Dermis blood vessel endothelial cell (primary cell): ENCODE measurements at regions not wholly inside any gene's neighbourhood (a gene's known extent, or its start where the extent isn't known, plus 50 kb on each side); places are given as distances from the start of the nearest gene placed in this dataset.
A peak's percentile ranks its signal among the peaks of the same experiment; 100 is the strongest.
"Not testable (repeated sequence)": the region's sequence is repeated elsewhere in the genome, so short reads cannot be mapped to it uniquely, and the experiment has no call there.

Source experiments
- DNase-seq: peaks from one replicate; pipeline ENCODE4 v3.0.0; 2010

GRCh38 chr5:142405023-142405422, 80.2 kb upstream of the SPRY4 start:
- DNase-seq: no peak

- DNase-seq: no peak
Observed at GRCh38 chr5:142404046-142404477, 79.2 kb upstream of the SPRY4 start.

DNA sequence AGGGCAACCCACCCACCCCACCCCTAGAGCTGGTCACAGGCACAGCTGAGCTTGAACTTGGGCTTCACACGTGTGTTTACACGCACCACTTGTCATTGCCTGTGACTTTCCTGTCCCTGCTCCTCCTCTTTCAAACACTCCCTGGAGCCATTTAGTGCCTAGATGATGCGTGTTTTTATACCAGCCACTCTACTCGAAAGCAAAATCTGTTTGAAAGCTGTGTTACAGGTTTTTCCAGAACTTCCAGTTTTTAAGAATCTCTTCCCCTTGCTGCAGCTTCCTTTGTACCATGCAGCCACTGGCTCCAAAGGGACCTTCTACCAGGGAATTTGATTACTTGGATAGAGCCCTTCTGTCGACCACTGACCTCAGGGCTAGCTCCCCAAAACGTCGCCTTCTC, 78.8 kb upstream of the SPRY4 start:
- no peak for DNase-seq

GRCh38 chr5:142402752-142403318, 78.0 kb upstream of the SPRY4 start:
- DNase-seq: no peak

GRCh38 chr5:142400415-142400814, 75.6 kb upstream of the SPRY4 start:
- DNase-seq: no peak

DNA sequence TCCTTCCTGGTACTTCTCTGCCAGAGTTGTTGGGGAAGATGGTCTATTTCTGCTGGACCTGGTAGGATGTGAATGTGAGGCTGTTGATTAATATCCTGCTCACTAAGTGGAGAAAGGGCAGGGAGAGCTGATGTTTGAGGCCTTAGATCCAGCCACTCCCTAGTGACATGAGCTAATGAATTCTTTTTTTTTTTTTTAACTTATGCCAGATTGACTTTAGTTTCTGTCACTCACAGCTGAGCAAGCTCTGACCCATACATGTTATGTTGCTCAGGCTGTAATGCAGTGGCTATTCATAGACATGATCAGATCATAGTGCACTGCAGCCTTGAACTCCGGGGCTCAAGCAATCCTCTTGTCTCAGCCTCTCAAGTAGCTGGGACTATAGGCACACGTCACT, 75.1 kb upstream of the SPRY4 start:
- DNase-seq: peak; percentile 30

DNA sequence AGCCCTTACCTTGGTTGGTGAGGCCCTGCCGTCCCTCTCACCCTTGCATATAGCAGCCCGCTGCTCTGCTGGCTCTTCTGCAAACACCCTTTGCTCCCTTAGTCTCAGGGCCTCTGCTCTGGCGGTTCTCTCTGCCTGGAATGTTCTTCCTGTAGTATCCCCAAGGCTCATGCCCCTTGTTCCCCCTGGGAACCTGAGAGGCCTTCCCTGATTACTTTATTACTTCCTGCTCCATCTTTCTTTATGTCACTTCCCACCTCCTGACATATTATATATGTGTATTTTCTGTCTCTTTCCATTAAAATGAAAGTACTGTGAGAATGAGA, 73.9 kb upstream of the SPRY4 start:
- DNase-seq: no peak

DNA sequence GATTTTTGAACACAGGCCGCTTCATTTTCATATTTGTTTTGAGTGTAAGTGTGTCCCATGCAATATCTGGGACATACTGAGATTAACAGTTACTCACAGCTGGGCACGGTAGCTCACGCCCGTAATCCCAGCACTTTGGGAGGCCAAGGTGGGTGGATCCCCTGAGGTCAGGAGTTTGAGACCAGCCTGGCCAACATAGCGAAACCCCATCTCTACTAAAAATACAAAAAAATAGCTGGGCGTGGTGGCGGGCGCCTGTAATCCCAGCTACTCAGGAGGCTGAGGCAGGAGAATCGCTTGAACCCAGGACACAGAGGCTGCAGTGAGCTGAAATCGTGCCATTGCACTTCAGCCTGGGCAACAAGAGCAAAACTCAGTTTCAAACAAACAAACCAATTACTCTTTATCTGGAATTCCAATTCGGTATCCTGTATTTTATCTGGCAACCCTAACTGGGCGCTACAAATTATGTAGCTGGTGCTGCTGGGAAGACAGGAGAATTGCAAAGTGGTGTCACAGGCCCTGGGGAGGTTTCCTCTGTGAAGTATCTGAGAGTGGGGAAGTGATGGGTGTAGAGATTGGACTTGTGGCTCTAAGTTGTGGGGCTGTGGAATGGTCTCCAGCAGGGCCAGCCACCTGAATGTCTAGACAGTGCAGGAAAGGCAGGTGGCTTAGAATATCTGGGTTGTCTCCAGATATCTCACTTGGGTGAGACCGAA, 73.3 kb upstream of the SPRY4 start:
- DNase-seq: not testable (repeated sequence)

- no peak for DNase-seq
Observed at GRCh38 chr5:142397178-142397577, 72.4 kb upstream of the SPRY4 start.

DNA sequence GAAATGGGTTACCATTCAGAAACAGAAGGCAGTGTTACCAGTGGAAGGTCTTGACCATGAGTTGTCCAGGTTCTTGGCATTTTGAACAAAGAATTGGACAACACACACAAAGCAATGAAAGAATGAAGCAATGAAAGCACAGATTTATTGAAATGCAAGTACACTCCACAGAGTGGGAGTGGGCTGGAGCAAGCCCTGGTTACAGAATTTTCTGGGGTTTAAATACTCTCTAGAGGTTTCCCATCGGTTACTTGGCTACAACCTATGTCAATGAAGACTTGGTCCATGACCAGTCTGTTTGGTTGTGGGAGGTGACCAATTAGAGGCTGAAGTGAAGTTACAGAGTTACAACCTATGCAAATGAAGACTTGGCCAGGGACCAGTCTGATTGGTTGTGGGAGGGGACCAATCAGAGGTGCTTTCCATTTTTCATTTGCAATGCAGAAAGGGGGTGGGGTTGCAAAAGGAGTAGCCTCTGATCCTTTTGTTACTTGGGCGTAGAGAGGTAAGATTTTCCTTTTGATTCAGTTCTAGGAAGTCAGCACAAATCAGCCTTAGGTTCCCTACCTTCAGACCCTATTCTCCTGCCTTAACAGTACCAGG, 71.7 kb upstream of the SPRY4 start:
- DNase-seq: no peak

GRCh38 chr5:142395334-142395733, 70.5 kb upstream of the SPRY4 start:
- DNase-seq: no peak

GRCh38 chr5:142391058-142391845, 66.4 kb upstream of the SPRY4 start:
- DNase-seq: no peak

GRCh38 chr5:142390334-142390733, 65.5 kb upstream of the SPRY4 start:
- DNase-seq: no peak

DNA sequence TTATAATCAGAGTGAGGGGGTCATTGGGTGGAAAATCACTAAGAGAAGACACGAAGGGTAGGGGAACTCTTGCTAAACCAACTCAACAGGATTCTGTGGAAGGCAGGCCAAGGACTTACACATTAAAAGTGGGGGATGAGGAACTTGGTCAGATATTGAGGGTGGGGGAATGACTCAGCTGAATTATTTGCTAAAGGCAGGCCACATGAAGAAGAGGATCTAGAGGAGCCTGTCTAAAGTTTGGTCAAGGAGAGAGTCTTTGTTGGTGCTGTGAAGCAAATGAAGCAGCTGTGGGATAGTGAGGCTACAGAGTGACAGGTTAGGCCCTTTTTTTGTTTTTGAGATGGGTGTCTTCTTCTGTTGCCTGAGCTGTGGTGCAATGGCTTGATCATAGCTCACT, 63.9 kb upstream of the SPRY4 start:
- DNase-seq: no peak

GRCh38 chr5:142387024-142387682, 62.3 kb upstream of the SPRY4 start:
- DNase-seq: no peak

DNA sequence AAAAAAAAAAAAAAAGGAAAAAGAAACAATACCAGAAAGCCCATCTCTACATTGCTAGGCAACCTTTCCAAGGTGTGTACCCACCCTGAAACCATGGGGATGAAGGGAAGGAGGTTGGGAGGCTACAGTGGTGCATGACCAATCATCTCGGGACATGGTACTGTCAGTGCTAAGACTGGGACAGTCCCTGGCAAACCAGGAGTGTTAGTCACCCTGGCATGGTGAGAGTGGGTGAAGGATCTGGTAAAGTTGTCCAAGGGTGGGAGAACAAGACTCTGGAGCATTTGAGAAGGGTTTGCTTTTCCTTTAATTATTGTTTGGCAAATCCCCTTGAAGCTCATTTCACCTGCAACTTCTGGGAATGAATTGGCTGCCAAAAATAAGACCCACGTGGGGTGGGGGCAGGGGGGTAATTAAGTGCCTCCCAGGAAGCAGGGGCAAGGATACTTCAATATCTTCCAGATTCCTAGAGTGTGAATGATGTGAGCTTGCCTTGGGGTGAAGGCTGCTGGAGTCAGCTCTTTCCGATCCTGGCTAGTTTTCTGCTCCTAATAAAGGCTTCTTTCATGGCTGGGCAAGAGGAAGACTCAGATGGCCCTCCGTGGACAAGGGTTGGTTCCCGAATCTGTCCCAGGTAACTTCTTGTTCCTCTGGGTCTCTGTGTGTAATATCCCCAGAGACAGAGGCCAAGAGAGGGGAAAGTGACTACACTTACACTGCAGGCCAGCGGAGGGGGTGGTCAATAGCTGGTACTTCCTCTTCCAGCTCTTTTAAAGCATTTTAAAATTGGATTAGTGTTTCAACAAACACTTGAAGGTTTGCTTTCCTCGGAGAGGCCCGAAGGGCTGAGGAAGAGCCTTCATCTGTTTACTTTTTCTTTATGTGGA, 61.6 kb upstream of the SPRY4 start:
- no peak for DNase-seq

DNA sequence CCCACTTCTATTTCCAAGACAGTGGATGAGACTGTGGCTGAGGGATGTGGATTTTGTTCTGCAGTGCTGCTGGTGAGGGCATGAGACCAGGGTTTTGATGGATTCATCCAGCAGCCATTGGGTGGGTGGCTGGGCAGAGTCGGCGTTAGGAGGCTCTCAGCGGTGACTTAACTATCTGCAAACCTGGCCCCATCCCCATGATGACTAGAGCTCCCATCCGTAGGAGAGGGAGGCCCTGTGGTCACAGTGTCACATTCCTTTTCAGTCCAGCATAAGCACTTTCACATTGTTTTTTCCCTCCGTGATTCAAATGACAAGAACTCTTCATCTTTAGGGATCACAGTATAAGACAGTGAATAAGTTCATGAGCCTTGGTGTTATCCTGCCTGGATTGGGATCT, 60.4 kb upstream of the SPRY4 start:
- DNase-seq: no peak

DNA sequence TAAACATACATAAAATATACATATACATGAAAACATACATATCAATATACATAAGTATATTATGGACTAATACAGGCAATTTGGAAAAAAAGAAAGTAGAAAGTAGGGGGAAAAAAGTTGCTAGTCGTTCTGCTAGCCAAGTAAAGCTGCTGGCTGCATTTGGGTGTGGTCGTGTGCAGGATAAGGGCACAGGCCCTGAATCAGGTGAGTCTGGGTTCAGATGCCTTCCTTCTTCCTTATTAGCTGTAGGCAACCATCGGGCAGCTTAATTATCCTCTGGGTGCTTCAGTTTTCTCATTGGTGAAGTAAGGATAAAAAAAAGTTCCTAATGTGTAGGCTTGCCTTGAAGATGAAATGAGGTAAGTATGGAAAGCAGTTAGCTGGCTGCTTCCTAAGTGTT, 59.2 kb upstream of the SPRY4 start:
- DNase-seq: no peak

DNA sequence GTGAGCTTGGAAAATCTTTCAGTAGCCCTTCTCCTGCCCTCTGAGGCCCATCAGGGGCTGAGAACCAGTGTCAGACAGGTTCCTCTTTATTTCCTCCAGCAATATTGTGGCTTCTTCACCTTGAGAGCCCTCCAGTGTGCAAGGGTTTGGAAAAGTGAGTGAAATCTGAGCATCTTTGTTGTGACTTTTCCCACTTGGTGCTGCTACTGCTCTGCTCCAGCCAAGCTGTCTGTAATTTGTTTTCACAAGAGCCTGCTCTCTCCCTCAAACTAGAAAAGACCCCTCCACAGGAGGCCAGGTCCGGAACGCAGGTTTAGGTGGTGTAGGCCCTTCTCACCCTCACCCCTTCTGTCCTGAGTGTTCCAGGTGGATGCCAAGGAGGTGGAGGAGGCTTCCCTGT, 57.4 kb upstream of the SPRY4 start:
- no peak for DNase-seq

DNA sequence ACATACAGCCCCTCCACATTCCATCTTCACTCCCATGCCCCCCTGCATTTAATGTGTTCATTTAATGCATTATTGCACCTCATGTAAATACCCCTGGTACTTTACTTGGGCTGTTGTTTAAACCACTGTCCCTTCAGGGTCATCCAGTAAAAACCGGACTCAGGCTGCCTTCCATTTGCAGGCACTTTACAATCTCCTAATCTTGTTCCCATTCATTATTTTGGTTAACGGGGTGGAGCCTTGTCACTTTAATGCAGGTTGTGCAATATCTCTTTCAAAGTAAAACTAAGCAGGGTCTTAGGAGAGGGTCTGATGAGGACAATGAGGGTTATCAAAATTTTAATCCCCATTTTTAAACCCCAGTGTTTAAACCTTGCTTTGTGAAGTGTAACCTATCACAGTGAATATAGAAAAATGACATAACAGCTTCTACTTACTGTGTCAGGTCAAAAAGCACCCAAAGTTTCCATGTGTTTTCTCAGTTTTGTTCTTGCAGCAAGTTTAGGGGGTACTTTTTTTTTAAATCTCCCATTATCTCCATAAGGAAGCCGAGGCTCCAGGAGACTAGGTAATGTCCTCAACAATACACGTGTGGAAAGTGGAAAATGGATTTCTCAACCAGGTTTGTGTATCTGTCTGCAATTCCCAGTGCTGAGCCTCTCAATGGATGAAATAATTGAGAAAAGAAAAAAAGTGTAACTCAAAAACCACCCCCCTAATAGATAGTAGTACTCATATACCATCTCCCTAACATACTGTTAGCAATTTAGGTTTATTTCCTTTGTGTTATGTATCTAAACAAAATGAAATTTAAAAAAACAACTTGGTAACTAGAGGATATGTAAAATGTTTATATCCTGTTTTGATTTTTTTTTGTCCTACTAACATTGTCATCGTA, 54.2 kb upstream of the SPRY4 start:
- no peak for DNase-seq

GRCh38 chr5:142375944-142376411, 51.2 kb upstream of the SPRY4 start:
- DNase-seq: no peak
